HCT116 (cell line): ENCODE measurements at regions not wholly inside any gene's neighbourhood (a gene's known extent, or its start where the extent isn't known, plus 50 kb on each side); places are given as distances from the start of the nearest gene placed in this dataset.

Experiments used
- ATAC-seq: fragments of 200-7000 bp; cut with Tn5 transposase; 2 replicates; pipeline ENCODE4 v1.9.1; 2020; ENCODE audit warnings: mild to moderate bottlenecking, moderate library complexity
- BruUV-seq: library from RNA; stranded (reverse); fragments of 400-500 nt; replicated peaks from 2 replicates; lab custom pipeline; 2021; lab: Mats Ljungman, UMichigan
- CTCF ChIA-PET: fragments of 300-600 bp; sonication (Branson Sonifier 250); formaldehyde crosslinking; loops from one replicate; lab custom pipeline; 2021; ENCODE audit warnings: antibody characterized with exemption; lab: Charles Lee
- POLR2A ChIA-PET: fragments of 300-600, 350-600 bp; sonication (Branson Sonifier 250); formaldehyde crosslinking; loops from one replicate; lab custom pipeline; 2021; ENCODE audit warnings: antibody characterized with exemption; lab: Charles Lee
- RAD21 ChIA-PET, 2 experiments: fragments of 300-600 bp; sonication (Branson Sonifier 250); formaldehyde crosslinking; loops; one replicate each; lab custom pipeline; 2023; ENCODE audit warnings: low total read pairs in 2 of 2; ENCODE audit not compliant: uncharacterized antibody in 2 of 2, unreplicated experiment in 2 of 2, low non-redundant PET in 1 of 2; lab: Charles Lee
- DNase-seq: peaks from one replicate; pipeline ENCODE4 v3.0.0-alpha.2; 2010; ENCODE audit warnings: low read depth, low spot score
- H2AFZ ChIP-seq: fragments of 200-600 bp; shearing (Covaris generic), sonication (generic); 2 replicates; pipeline ENCODE4 v1.6.1; 2017; ENCODE audit warnings: low read depth, mixed run types, mixed read lengths, antibody characterized with exemption, low read length; ENCODE audit not compliant: poor library complexity, severe bottlenecking
- H3K27ac ChIP-seq: 2 replicates; pipeline ENCODE4 v1.5.1; 2012; ENCODE audit warnings: low read depth, low read length
- H3K27me3 ChIP-seq: fragments of 200-600 bp; sonication (generic); 2 replicates; pipeline ENCODE4 v1.6.1; 2016; ENCODE audit warnings: mixed run types, low read length, mixed read lengths; ENCODE audit not compliant: insufficient read depth
- H3K36me3 ChIP-seq, 2 experiments: fragments of 200-500 bp in 1 of 2; fragments of 200-600 bp in 1 of 2; sonication (Bioruptor generic) in 1 of 2; sonication (generic) in 1 of 2; 2 replicates each; pipeline versions ENCODE4 v1.5.1 to v1.6.1; 2014 to 2016; ENCODE audit warnings: low read length in 2 of 2, inconsistent platforms in 1 of 2, mixed read lengths in 1 of 2, mixed run types in 1 of 2; ENCODE audit not compliant: insufficient read depth in 2 of 2, control insufficient read depth in 1 of 2
- H3K4me1 ChIP-seq, 2 experiments: fragments of 200-600 bp in 1 of 2; sonication (generic) in 1 of 2; 2 replicates each; pipeline versions ENCODE4 v1.5.1 to v1.6.1; 2012 to 2017; ENCODE audit warnings: low read length in 2 of 2, inconsistent platforms in 1 of 2, mild to moderate bottlenecking in 1 of 2, mixed read lengths in 1 of 2, mixed run types in 1 of 2, moderate library complexity in 1 of 2; ENCODE audit not compliant: insufficient read depth in 2 of 2, control insufficient read depth in 1 of 2
- H3K4me2 ChIP-seq: fragments of 200-600 bp; sonication (generic); 2 replicates; pipeline ENCODE4 v1.6.1; 2017; ENCODE audit warnings: mixed run types, low read length, mixed read lengths
- H3K4me3 ChIP-seq, 2 experiments: fragments of 200-600 bp in 1 of 2; sonication (generic) in 1 of 2; replicated peaks in 1 of 2; 2 replicates each; pipeline ENCODE4 v1.5.1; 2011 to 2016; ENCODE audit warnings: low read length in 2 of 2, control low read depth in 1 of 2, low read depth in 1 of 2, mild to moderate bottlenecking in 1 of 2, mixed read lengths in 1 of 2, mixed run types in 1 of 2
- H3K79me2 ChIP-seq: fragments of 200-600 bp; sonication (generic); 2 replicates; pipeline ENCODE4 v1.6.1; 2017; ENCODE audit warnings: mild to moderate bottlenecking, mixed run types, low read length, moderate library complexity, mixed read lengths; ENCODE audit not compliant: insufficient read depth
- H3K9ac ChIP-seq: fragments of 200-600 bp; sonication (generic); 2 replicates; pipeline ENCODE4 v1.6.1; 2016; ENCODE audit warnings: low read length, mixed read lengths
- H3K9me2 ChIP-seq: fragments of 200-600 bp; sonication (generic), shearing (Covaris generic); 2 replicates; pipeline ENCODE4 v1.6.1; 2017; ENCODE audit warnings: mixed run types, mild to moderate bottlenecking, moderate library complexity; ENCODE audit not compliant: insufficient read depth
- H3K9me3 ChIP-seq, 2 experiments: fragments of 200-500 bp in 1 of 2; fragments of 200-600 bp in 1 of 2; sonication (Bioruptor generic) in 1 of 2; sonication (generic) in 1 of 2; 2 replicates each; pipeline ENCODE4 v1.6.1; 2014 to 2017; ENCODE audit warnings: low read length in 2 of 2, mixed read lengths in 2 of 2, inconsistent platforms in 1 of 2, low read depth in 1 of 2, mild to moderate bottlenecking in 1 of 2, mixed run types in 1 of 2, moderate library complexity in 1 of 2; ENCODE audit not compliant: control insufficient read depth in 1 of 2, insufficient read depth in 1 of 2
- H4K20me1 ChIP-seq: fragments of 200-600 bp; sonication (generic), shearing (Covaris generic); 2 replicates; pipeline ENCODE4 v1.6.1; 2017; ENCODE audit warnings: mixed run types, mild to moderate bottlenecking, moderate library complexity; ENCODE audit not compliant: insufficient read depth
- CBX3 ChIP-seq: IDR thresholded peaks from 2 replicates; pipeline ENCODE4 v1.6.1; 2012; ENCODE audit warnings: low read depth
- CEBPB ChIP-seq: IDR thresholded peaks from 2 replicates; pipeline ENCODE4 v1.6.1; 2012; ENCODE audit warnings: low read depth
- ELF1 ChIP-seq: IDR thresholded peaks from 2 replicates; pipeline ENCODE4 v1.6.1; 2012; ENCODE audit warnings: low read depth, borderline replicate concordance
- EZH2 ChIP-seq: fragments of 200-600 bp; sonication (generic); IDR thresholded peaks from 2 replicates; pipeline ENCODE4 v1.6.1; 2017; ENCODE audit warnings: antibody characterized with exemption, mixed run types
- EZH2phosphoT487 ChIP-seq: fragments of 200-600 bp; IDR thresholded peaks from 2 replicates; pipeline ENCODE4 v1.6.1; 2018; ENCODE audit warnings: antibody characterized with exemption, borderline replicate concordance
- FOSL1 ChIP-seq: IDR thresholded peaks from 2 replicates; pipeline ENCODE4 v1.6.1; 2012; ENCODE audit warnings: low read depth
- JUND ChIP-seq: IDR thresholded peaks from 2 replicates; pipeline ENCODE4 v1.6.1; 2012
- MAX ChIP-seq: IDR thresholded peaks from 2 replicates; pipeline ENCODE4 v1.6.1; 2012
- SP1 ChIP-seq: IDR thresholded peaks from 2 replicates; pipeline ENCODE4 v1.6.1; 2012; ENCODE audit warnings: low read depth
- YY1 ChIP-seq: IDR thresholded peaks from 2 replicates; pipeline ENCODE4 v1.6.1; 2011; ENCODE audit warnings: low read length, low read depth, moderate library complexity, mild to moderate bottlenecking; ENCODE audit not compliant: insufficient replicate concordance; ENCODE audit errors: extremely low read depth
- ZFX ChIP-seq: fragments of 450-650 bp; IDR thresholded peaks from 2 replicates; pipeline ENCODE4 v1.6.1; 2017
- ZNF274 ChIP-seq: fragments of 200-500 bp; sonication (Bioruptor generic); IDR thresholded peaks from 2 replicates; pipeline ENCODE4 v1.6.1; 2014; ENCODE audit warnings: mild to moderate bottlenecking, low read depth, low read length, inconsistent platforms
- intact Hi-C: fragments of 100-400 bp; cut with micrococcal nuclease; formaldehyde crosslinking; loops from 2 replicates; pipeline ENCODE4 v1.10.0; 2022

DNA sequence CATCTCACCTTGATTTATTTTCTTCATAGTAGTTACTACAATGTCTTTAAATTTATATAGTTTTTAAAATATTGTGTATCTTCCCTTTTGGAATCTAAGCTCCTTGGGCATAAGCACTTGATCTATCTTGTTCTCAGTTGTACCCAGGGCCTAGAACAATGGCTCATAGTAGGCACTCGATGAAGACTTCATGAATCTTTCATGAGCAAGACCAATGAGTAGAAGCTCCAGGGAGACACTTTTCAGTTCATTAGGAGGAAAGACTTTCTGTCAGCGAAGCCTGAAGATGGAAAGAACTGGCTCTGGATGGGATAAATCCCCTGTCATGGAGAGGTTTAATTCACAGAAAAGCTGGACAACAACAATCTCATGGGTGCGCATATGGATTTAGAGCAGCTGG lies 140.2 kb upstream of the CRY1 start:
- Histone ChIP-seq H3K4me1 (peaks cover 0 to 5% of the 10 kb centered on the region in 2 experiments; a peak in 1 of 4 replicates), H3K27ac (no peak overlapping the region), H3K27me3 (0 out of 2 replicates have a peak, but pooled peaks cover 10% of the 10 kb centered on the region), H3K4me2 (no peak overlapping the region), H3K79me2 (no peaks in the 10 kb centered on the region), H4K20me1 (no peaks in the 10 kb centered on the region), H3K9ac (no peak overlapping the region), H3K4me3 (no peak overlapping the region), H2AFZ (no peak overlapping the region), H3K9me3 (no peaks in the 10 kb centered on the region), H3K36me3 (no peaks in the 10 kb centered on the region), H3K9me2 (no peaks in the 10 kb centered on the region)
- TF ChIP-seq ELF1 (no peak), MAX (no peak), EZH2 (no peak), JUND (no peak), CBX3 (no peak), ZFX (no peak), FOSL1 (no peak), ZNF274 (no peak), SP1 (no peak)
- ATAC-seq (no peak), DNase-seq (no peak)
- ChIA-PET RAD21 (no interaction called here), CTCF (interaction anchor here (0.6 kb wide), 1 partner anchor 1879 kb away, joined by 3 read pairs; no protein-coding TSS in a partner anchor), POLR2A (interaction anchor here (0.7 kb wide), 1 partner anchor 316 kb away, joined by 4 read pairs; no protein-coding TSS in a partner anchor)
- BruUV-seq, result no TSS peak
- intact Hi-C loops, result no loop called here

GRCh38 chr12:107235600-107235999 lies 142.3 kb upstream of the CRY1 start:
- no TSS peak for BruUV-seq
- no peak overlapping the region for H3K27ac ChIP-seq

More at GRCh38 chr12:107235600-107235999, 142.3 kb upstream of the CRY1 start:
- no peak for DNase-seq
- no peak overlapping the region for H3K4me2 ChIP-seq
- TF ChIP-seq MAX (no peak), EZH2phosphoT487 (no peak), YY1 (no peak), CEBPB (no peak), FOSL1 (no peak)
- TF ChIP-seq, all 23 proteins: peak for 0
- RAD21 ChIA-PET, result no interaction called here
- H4K20me1 ChIP-seq, result no peaks in the 10 kb centered on the region
- no peaks in the 10 kb centered on the region for H3K36me3 ChIP-seq
- no peaks in the 10 kb centered on the region for H3K79me2 ChIP-seq
- CTCF ChIA-PET, result no interaction called here
- 0 out of 2 replicates have a peak, but pooled peaks cover 10% of the 10 kb centered on the region for H3K27me3 ChIP-seq
- H2AFZ ChIP-seq, result no peak overlapping the region
- no peak overlapping the region for H3K4me3 ChIP-seq
- no peak for ATAC-seq
- POLR2A ChIA-PET, result no interaction called here
- no peak overlapping the region for H3K9ac ChIP-seq
- H3K9me2 ChIP-seq, result no peaks in the 10 kb centered on the region
- H3K4me1 ChIP-seq, result peaks cover 0 to 5% of the 10 kb centered on the region in 2 experiments; a peak in 1 of 4 replicates
- intact Hi-C loops, result no loop called here
- no peaks in the 10 kb centered on the region for H3K9me3 ChIP-seq
